ENCODE measurements at regions not wholly inside any gene's neighbourhood (a gene's known extent, or its start where the extent isn't known, plus 50 kb on each side); places are given as distances from the start of the nearest gene placed in this dataset.

GRCh38 chr4:123474817-123475216 is 78.2 kb downstream of the SPRY1 start:
- no peak overlapping the region for H3K4me3 ChIP-seq
- no peak for TF ChIP-seq CTCF (IDR thresholded peaks at IDR 0.05)
- DNase-seq = no peak
- no peaks in the 10 kb centered on the region for H3K27me3 ChIP-seq (ENCODE audit: insufficient read depth in 3 of 3, low read length in 2 of 3)
- H3K36me3 ChIP-seq (ENCODE audit: insufficient read depth in 1 of 2, low read depth in 1 of 2) = no peaks in the 10 kb centered on the region
- H3K4me1 ChIP-seq = peaks cover 10% of the 10 kb centered on the region
- 84 to 90% (median 88%) methylated on average over 4 of the region's 4 CpGs for WGBS, 3 donors
- intact Hi-C loops (cut with DNase I) = no loop called here
- H3K9me3 ChIP-seq = no peaks in the 10 kb centered on the region
- no peak for ATAC-seq
- H3K27ac ChIP-seq = no peak overlapping the region

- 0 to 41% (median 0%) methylated on average over 1 of the region's 1 CpG for WGBS, 3 donors
- intact Hi-C loops (cut with DNase I) = no loop called here
- TF ChIP-seq CTCF (IDR thresholded peaks at IDR 0.05) = no peak
- no peak overlapping the region for H3K4me3 ChIP-seq
- no peak for DNase-seq
- H3K36me3 ChIP-seq (ENCODE audit: insufficient read depth in 1 of 2, low read depth in 1 of 2) = no peaks in the 10 kb centered on the region
- H3K27ac ChIP-seq = no peak overlapping the region
- no peaks in the 10 kb centered on the region for H3K27me3 ChIP-seq (ENCODE audit: insufficient read depth in 3 of 3, low read length in 2 of 3)
- H3K9me3 ChIP-seq = no peaks in the 10 kb centered on the region
- H3K4me1 ChIP-seq = peaks cover 12% of the 10 kb centered on the region
- no peak for ATAC-seq
These were observed 79.5 kb downstream of the SPRY1 start for GRCh38 chr4:123476089-123476488.

GRCh38 chr4:123477711-123478209 is 81.2 kb downstream of the SPRY1 start:
- intact Hi-C loops (cut with DNase I) = no loop called here
- 57 to 62% (median 62%) methylated on average over 8 of the region's 8 CpGs for WGBS, 3 donors
- H3K9me3 ChIP-seq = no peaks in the 10 kb centered on the region
- H3K4me1 ChIP-seq = peaks cover 12% of the 10 kb centered on the region
- peak in 3 of 4 donors; percentile 20 to 46 (median 25) for ATAC-seq
- no peak for TF ChIP-seq CTCF (IDR thresholded peaks at IDR 0.05)
- peak in 1 of 2 donors; percentile 17 for DNase-seq
- H3K4me3 ChIP-seq = no peak overlapping the region
- no peaks in the 10 kb centered on the region for H3K27me3 ChIP-seq (ENCODE audit: insufficient read depth in 3 of 3, low read length in 2 of 3)
- no peaks in the 10 kb centered on the region for H3K36me3 ChIP-seq (ENCODE audit: insufficient read depth in 1 of 2, low read depth in 1 of 2)
- no peak overlapping the region for H3K27ac ChIP-seq

GRCh38 chr4:123478859-123479345 is 82.3 kb downstream of the SPRY1 start:
- WGBS, 3 donors = 48 to 52% (median 48%) methylated on average over 6 of the region's 6 CpGs

More at GRCh38 chr4:123478859-123479345, 82.3 kb downstream of the SPRY1 start:
- peak overlapping the region; percentile 51 for H3K27ac ChIP-seq
- no peak for TF ChIP-seq CTCF (IDR thresholded peaks at IDR 0.05)
- no peak overlapping the region for H3K4me3 ChIP-seq
- intact Hi-C loops (cut with DNase I) = no loop called here
- peaks cover 12% of the 10 kb centered on the region for H3K4me1 ChIP-seq
- peak in 1 of 2 donors; percentile 16 for DNase-seq
- ATAC-seq = peak; percentile 79 to 93 (median 91)
- H3K36me3 ChIP-seq (ENCODE audit: insufficient read depth in 1 of 2, low read depth in 1 of 2) = no peaks in the 10 kb centered on the region
- H3K27me3 ChIP-seq (ENCODE audit: insufficient read depth in 3 of 3, low read length in 2 of 3) = no peaks in the 10 kb centered on the region
- H3K9me3 ChIP-seq = no peaks in the 10 kb centered on the region

All from psoas muscle (tissue), 7 donors.